ENCODE measurements at regions not wholly inside any gene's neighbourhood (a gene's known extent, or its start where the extent isn't known, plus 50 kb on each side); places are given as distances from the start of the nearest gene placed in this dataset.

- TF ChIP-seq, protein P1, sequence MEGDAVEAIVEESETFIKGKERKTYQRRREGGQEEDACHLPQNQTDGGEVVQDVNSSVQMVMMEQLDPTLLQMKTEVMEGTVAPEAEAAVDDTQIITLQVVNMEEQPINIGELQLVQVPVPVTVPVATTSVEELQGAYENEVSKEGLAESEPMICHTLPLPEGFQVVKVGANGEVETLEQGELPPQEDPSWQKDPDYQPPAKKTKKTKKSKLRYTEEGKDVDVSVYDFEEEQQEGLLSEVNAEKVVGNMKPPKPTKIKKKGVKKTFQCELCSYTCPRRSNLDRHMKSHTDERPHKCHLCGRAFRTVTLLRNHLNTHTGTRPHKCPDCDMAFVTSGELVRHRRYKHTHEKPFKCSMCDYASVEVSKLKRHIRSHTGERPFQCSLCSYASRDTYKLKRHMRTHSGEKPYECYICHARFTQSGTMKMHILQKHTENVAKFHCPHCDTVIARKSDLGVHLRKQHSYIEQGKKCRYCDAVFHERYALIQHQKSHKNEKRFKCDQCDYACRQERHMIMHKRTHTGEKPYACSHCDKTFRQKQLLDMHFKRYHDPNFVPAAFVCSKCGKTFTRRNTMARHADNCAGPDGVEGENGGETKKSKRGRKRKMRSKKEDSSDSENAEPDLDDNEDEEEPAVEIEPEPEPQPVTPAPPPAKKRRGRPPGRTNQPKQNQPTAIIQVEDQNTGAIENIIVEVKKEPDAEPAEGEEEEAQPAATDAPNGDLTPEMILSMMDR (IDR thresholded peaks at IDR 0.05) = peak in 2 of 3 experiments; percentile 14 to 65
- TF ChIP-seq POLR2A (IDR thresholded peaks at IDR 0.05) = no peak
Observed at GRCh38 chr7:142323706-142324105, 65.8 kb upstream of the PRSS58 start.

All from testis (tissue), 2 donors.